IMR-90 (cell line): ENCODE measurements at regions not wholly inside any gene's neighbourhood (a gene's known extent, or its start where the extent isn't known, plus 50 kb on each side); places are given as distances from the start of the nearest gene placed in this dataset.

Experiments used
- ATAC-seq: fragments of 200-7000 bp; cut with Tn5 transposase; 2 replicates; pipeline ENCODE4 v1.9.1; 2020; ENCODE audit warnings: low read depth, mild to moderate bottlenecking, moderate library complexity
- BruUV-seq: library from RNA; stranded (reverse); fragments of 400-500 nt; replicated peaks from 2 replicates; lab custom pipeline; 2021; lab: Mats Ljungman, UMichigan
- CTCF ChIA-PET: fragments of 300-600 bp; formaldehyde crosslinking; extraction: SDS; loops from one replicate; lab custom pipeline; 2021; ENCODE audit warnings: antibody characterized with exemption; lab: Yijun Ruan, JAX
- POLR2A ChIA-PET: fragments of 300-600 bp; sonication (Branson Sonifier 250); formaldehyde crosslinking; loops from one replicate; lab custom pipeline; 2022; ENCODE audit warnings: antibody characterized with exemption; ENCODE audit not compliant: unreplicated experiment; lab: Charles Lee
- DNase-seq: peaks from one replicate; pipeline ENCODE4 v3.0.0; 2013
- H2AFZ ChIP-seq: replicated peaks from 2 replicates; pipeline ENCODE3; 2013; ENCODE audit warnings: low read length, mild to moderate bottlenecking; ENCODE audit not compliant: poor library complexity
- H2AK5ac ChIP-seq: 2 replicates; pipeline ENCODE4 v1.6.1; 2013; ENCODE audit warnings: low read depth, low read length, inconsistent platforms
- H2AK9ac ChIP-seq: replicated peaks from 2 replicates; pipeline ENCODE3; 2013; ENCODE audit warnings: mild to moderate bottlenecking, low read depth, low read length, moderate library complexity; ENCODE audit not compliant: poor library complexity
- H2BK120ac ChIP-seq: 2 replicates; pipeline ENCODE4 v1.6.1; 2013; ENCODE audit warnings: low read depth, low read length, inconsistent platforms
- H2BK15ac ChIP-seq: 3 replicates; pipeline ENCODE4 v1.6.1; 2013; ENCODE audit warnings: low read depth, low read length, inconsistent platforms
- H2BK20ac ChIP-seq: 2 replicates; pipeline ENCODE4 v1.6.1; 2013; ENCODE audit warnings: low read depth, mild to moderate bottlenecking, inconsistent platforms, low read length, moderate library complexity
- H2BK5ac ChIP-seq: 2 replicates; pipeline ENCODE4 v1.6.1; 2013; ENCODE audit warnings: mild to moderate bottlenecking, low read depth, low read length, inconsistent platforms; ENCODE audit not compliant: poor library complexity, severe bottlenecking
- H3K14ac ChIP-seq: replicated peaks from 2 replicates; pipeline ENCODE4 v1.6.1; 2013; ENCODE audit warnings: low read depth, low read length, inconsistent platforms
- H3K18ac ChIP-seq: 2 replicates; pipeline ENCODE4 v1.6.1; 2013; ENCODE audit warnings: low read depth, low read length, control low read depth
- H3K23ac ChIP-seq: 2 replicates; pipeline ENCODE4 v1.6.1; 2013; ENCODE audit warnings: low read depth, low read length, inconsistent platforms
- H3K27ac ChIP-seq: 2 replicates; pipeline ENCODE4 v1.5.1; 2013; ENCODE audit warnings: mild to moderate bottlenecking, control low read depth, low read length; ENCODE audit not compliant: insufficient read depth
- H3K27me3 ChIP-seq: 2 replicates; pipeline ENCODE4 v1.6.1; 2013; ENCODE audit warnings: low read length; ENCODE audit not compliant: control insufficient read depth, insufficient read depth
- H3K36me3 ChIP-seq: 2 replicates; pipeline ENCODE4 v1.6.1; 2013; ENCODE audit warnings: low read length, mixed read lengths; ENCODE audit not compliant: control insufficient read depth, insufficient read depth
- H3K4ac ChIP-seq: 2 replicates; pipeline ENCODE4 v1.6.1; 2013; ENCODE audit warnings: low read depth, low read length, inconsistent platforms
- H3K4me1 ChIP-seq: 2 replicates; pipeline ENCODE4 v1.6.1; 2013; ENCODE audit warnings: low read length, mixed read lengths; ENCODE audit not compliant: control insufficient read depth, insufficient read depth
- H3K4me2 ChIP-seq: 2 replicates; pipeline ENCODE4 v1.6.1; 2013; ENCODE audit warnings: low read depth, mild to moderate bottlenecking, control low read depth, low read length, moderate library complexity
- H3K4me3 ChIP-seq: 2 replicates; pipeline ENCODE4 v1.5.1; 2013; ENCODE audit warnings: low read depth, mild to moderate bottlenecking, control low read depth, low read length, moderate library complexity; ENCODE audit not compliant: insufficient read depth
- H3K56ac ChIP-seq: 2 replicates; pipeline ENCODE4 v1.6.1; 2013; ENCODE audit warnings: low read length, inconsistent platforms; ENCODE audit not compliant: insufficient read depth; ENCODE audit errors: extremely low read depth
- H3K79me1 ChIP-seq, 2 experiments: 2 replicates each; pipeline ENCODE4 v1.6.1; 2013; ENCODE audit warnings: low read length in 2 of 2, inconsistent platforms in 1 of 2, low read depth in 1 of 2
- H3K9ac ChIP-seq: 2 replicates; pipeline ENCODE4 v1.6.1; 2013; ENCODE audit warnings: low read depth, low read length, control low read depth
- H3K9me1 ChIP-seq: 2 replicates; pipeline ENCODE4 v1.6.1; 2013; ENCODE audit warnings: low read length, inconsistent platforms; ENCODE audit not compliant: insufficient read depth
- H3K9me3 ChIP-seq: 2 replicates; pipeline ENCODE4 v1.6.1; 2013; ENCODE audit warnings: low read length; ENCODE audit not compliant: control insufficient read depth, insufficient read depth
- H4K20me1 ChIP-seq: 2 replicates; pipeline ENCODE4 v1.6.1; 2013; ENCODE audit warnings: low read length, inconsistent platforms; ENCODE audit not compliant: insufficient read depth
- H4K5ac ChIP-seq: 2 replicates; pipeline ENCODE4 v1.6.1; 2013; ENCODE audit warnings: mild to moderate bottlenecking, low read depth, low read length, control low read depth
- H4K8ac ChIP-seq, 2 experiments: 2 replicates each; pipeline ENCODE4 v1.6.1; 2013; ENCODE audit warnings: low read depth in 2 of 2, low read length in 2 of 2, control low read depth in 1 of 2, inconsistent platforms in 1 of 2
- H4K91ac ChIP-seq: 2 replicates; pipeline ENCODE4 v1.6.1; 2013; ENCODE audit warnings: low read depth, low read length, inconsistent platforms; ENCODE audit not compliant: insufficient read depth
- CEBPB ChIP-seq: IDR thresholded peaks from 2 replicates; pipeline ENCODE4 v1.6.1; 2012; ENCODE audit warnings: low read depth, low read length, improper control_type of control experiment
- CHD1 ChIP-seq: IDR thresholded peaks from 2 replicates; pipeline ENCODE4 v1.6.1; 2012; ENCODE audit warnings: low read depth, low read length, improper control_type of control experiment
- FOS ChIP-seq: fragments of 150-350 bp; IDR thresholded peaks from 2 replicates; pipeline ENCODE4 v1.6.1; 2016; ENCODE audit warnings: low read depth, low read length
- MAFK ChIP-seq: IDR thresholded peaks from 2 replicates; pipeline ENCODE4 v1.6.1; 2012; ENCODE audit warnings: low read depth, low read length, improper control_type of control experiment
- MAZ ChIP-seq: IDR thresholded peaks from 2 replicates; pipeline ENCODE4 v1.6.1; 2012; ENCODE audit warnings: low read depth, mild to moderate bottlenecking, low read length, improper control_type of control experiment, moderate library complexity, borderline replicate concordance
- MXI1 ChIP-seq: IDR thresholded peaks from 2 replicates; pipeline ENCODE4 v1.6.1; 2012; ENCODE audit warnings: low read depth, mild to moderate bottlenecking, low read length, moderate library complexity, borderline replicate concordance
- NFE2L2 ChIP-seq: fragments of 150-350 bp; IDR thresholded peaks from 2 replicates; pipeline ENCODE4 v1.6.1; 2016; ENCODE audit warnings: low read depth, mild to moderate bottlenecking, low read length
- RAD21 ChIP-seq: IDR thresholded peaks from 2 replicates; pipeline ENCODE4 v1.6.1; 2012; ENCODE audit warnings: low read length, improper control_type of control experiment
- RCOR1 ChIP-seq: IDR thresholded peaks from 2 replicates; pipeline ENCODE4 v1.6.1; 2012; ENCODE audit warnings: mild to moderate bottlenecking, low read length, improper control_type of control experiment; ENCODE audit not compliant: insufficient replicate concordance
- WGBS, 2 experiments: methylation state at CpG; one replicate each; pipeline versions ENCODE4 v1.1.5 to v1.1.7; 2013; ENCODE audit warnings: missing lambda C conversion rate in 2 of 2; ENCODE audit not compliant: insufficient read length in 1 of 2; ENCODE audit errors: extremely low coverage in 2 of 2; 5-methylcytosine and 5-hydroxymethylcytosine counted together
- dilution Hi-C: fragments of 300-500 bp; cut with HindIII; formaldehyde crosslinking; loops from one replicate; pipeline ENCODE4 v1.14.3; 2018; ENCODE audit warnings: low sequenced_read_pairs; ENCODE audit not compliant: unreplicated experiment
- in situ Hi-C: fragments of 300-500 bp; cut with MboI; formaldehyde crosslinking; loops from 3 replicates; pipeline ENCODE4 v1.14.3; 2019; ENCODE audit warnings: low sequenced_read_pairs, inconsistent platforms, mixed read lengths
- intact Hi-C: fragments of 100-400 bp; cut with micrococcal nuclease; formaldehyde crosslinking; loops from 2 replicates; pipeline ENCODE4 v1.10.0; 2022
- TF ChIP-seq, protein P1 (sequence below): fragments of 150-350 bp; IDR thresholded peaks from 2 replicates; pipeline ENCODE4 v1.6.1; 2016; ENCODE audit warnings: low read depth, mild to moderate bottlenecking, low read length, moderate library complexity, borderline replicate concordance
- TF ChIP-seq, protein P2 (sequence below): conservative IDR thresholded peaks from 2 replicates; pipeline ENCODE4 v1.5.1; 2012; ENCODE audit warnings: mild to moderate bottlenecking, low read depth, low read length, improper control_type of control experiment
- TF ChIP-seq, protein P3 (sequence below): fragments of 150-350 bp; IDR thresholded peaks from 2 replicates; pipeline ENCODE4 v1.6.1; 2017; ENCODE audit warnings: mild to moderate bottlenecking, antibody characterized with exemption, low read length, low read depth

DNA sequence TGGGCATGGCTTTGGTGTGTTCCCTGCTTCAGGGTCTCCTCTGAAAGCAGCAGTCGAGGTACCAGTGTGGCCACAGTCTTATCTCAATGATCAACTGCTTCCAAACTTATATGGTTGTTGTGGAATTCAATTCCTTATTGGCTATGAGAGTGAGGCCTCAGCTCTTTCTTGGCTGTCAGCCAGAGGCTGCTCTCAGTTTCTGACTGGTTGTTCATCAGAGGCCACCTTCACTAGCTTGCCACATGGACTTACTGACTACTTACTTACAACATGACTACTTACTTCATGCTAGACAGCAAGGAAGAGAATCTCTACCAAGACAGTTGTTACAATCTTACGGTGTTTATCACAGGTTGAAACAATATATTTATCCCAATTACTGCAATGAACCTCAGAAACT, 789.2 kb downstream of the DIPK2A start:
- dilution Hi-C loops (no loop called here), intact Hi-C loops (no loop called here), in situ Hi-C loops (no loop called here)
- CTCF ChIA-PET: no interaction called here
- H4K20me1 ChIP-seq: no peaks in the 10 kb centered on the region
- H2BK20ac ChIP-seq: no peak overlapping the region
- H3K9me1 ChIP-seq: no peaks in the 10 kb centered on the region
- no TSS peak for BruUV-seq
- no peak overlapping the region for H2BK15ac ChIP-seq
- no peak overlapping the region for H3K4me3 ChIP-seq
- no peak for TF ChIP-seq CHD1
- no peak for TF ChIP-seq RCOR1
- TF ChIP-seq MAZ: no peak
- TF ChIP-seq NFE2L2: no peak
- TF ChIP-seq MXI1: no peak
- TF ChIP-seq RAD21: no peak
- no peak for TF ChIP-seq FOS
- TF ChIP-seq, protein P1, sequence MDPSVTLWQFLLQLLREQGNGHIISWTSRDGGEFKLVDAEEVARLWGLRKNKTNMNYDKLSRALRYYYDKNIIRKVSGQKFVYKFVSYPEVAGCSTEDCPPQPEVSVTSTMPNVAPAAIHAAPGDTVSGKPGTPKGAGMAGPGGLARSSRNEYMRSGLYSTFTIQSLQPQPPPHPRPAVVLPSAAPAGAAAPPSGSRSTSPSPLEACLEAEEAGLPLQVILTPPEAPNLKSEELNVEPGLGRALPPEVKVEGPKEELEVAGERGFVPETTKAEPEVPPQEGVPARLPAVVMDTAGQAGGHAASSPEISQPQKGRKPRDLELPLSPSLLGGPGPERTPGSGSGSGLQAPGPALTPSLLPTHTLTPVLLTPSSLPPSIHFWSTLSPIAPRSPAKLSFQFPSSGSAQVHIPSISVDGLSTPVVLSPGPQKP: no peak
- TF ChIP-seq, protein P2, sequence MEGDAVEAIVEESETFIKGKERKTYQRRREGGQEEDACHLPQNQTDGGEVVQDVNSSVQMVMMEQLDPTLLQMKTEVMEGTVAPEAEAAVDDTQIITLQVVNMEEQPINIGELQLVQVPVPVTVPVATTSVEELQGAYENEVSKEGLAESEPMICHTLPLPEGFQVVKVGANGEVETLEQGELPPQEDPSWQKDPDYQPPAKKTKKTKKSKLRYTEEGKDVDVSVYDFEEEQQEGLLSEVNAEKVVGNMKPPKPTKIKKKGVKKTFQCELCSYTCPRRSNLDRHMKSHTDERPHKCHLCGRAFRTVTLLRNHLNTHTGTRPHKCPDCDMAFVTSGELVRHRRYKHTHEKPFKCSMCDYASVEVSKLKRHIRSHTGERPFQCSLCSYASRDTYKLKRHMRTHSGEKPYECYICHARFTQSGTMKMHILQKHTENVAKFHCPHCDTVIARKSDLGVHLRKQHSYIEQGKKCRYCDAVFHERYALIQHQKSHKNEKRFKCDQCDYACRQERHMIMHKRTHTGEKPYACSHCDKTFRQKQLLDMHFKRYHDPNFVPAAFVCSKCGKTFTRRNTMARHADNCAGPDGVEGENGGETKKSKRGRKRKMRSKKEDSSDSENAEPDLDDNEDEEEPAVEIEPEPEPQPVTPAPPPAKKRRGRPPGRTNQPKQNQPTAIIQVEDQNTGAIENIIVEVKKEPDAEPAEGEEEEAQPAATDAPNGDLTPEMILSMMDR: no peak
- TF ChIP-seq CEBPB: no peak
- TF ChIP-seq, protein P3, sequence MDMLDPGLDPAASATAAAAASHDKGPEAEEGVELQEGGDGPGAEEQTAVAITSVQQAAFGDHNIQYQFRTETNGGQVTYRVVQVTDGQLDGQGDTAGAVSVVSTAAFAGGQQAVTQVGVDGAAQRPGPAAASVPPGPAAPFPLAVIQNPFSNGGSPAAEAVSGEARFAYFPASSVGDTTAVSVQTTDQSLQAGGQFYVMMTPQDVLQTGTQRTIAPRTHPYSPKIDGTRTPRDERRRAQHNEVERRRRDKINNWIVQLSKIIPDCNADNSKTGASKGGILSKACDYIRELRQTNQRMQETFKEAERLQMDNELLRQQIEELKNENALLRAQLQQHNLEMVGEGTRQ: no peak
- no peak for TF ChIP-seq MAFK
- no peak overlapping the region for H3K23ac ChIP-seq
- H3K9ac ChIP-seq: no peak overlapping the region
- H3K27me3 ChIP-seq: no peaks in the 10 kb centered on the region
- 0 out of 2 replicates have a peak, but pooled peaks cover 2% of the 10 kb centered on the region for H3K9me3 ChIP-seq
- H2BK120ac ChIP-seq: no peak overlapping the region
- H3K4ac ChIP-seq: no peak overlapping the region
- H4K5ac ChIP-seq: no peak overlapping the region
- H3K79me1 ChIP-seq: no peaks in the 10 kb centered on the region
- no peak for ATAC-seq
- H3K18ac ChIP-seq: no peak overlapping the region
- no peak for DNase-seq
- H2AK9ac ChIP-seq: no peak overlapping the region
- no peak overlapping the region for H2BK5ac ChIP-seq
- H3K4me1 ChIP-seq: no peaks in the 10 kb centered on the region
- H3K14ac ChIP-seq: no peak overlapping the region
- H3K27ac ChIP-seq: no peak overlapping the region
- no peak overlapping the region for H4K91ac ChIP-seq
- H3K4me2 ChIP-seq: no peak overlapping the region
- no CpG with 5 or more reads among the region's 2 CpGs for WGBS, 2 experiments
- H3K36me3 ChIP-seq: no peaks in the 10 kb centered on the region
- POLR2A ChIA-PET: no interaction called here
- no peak overlapping the region for H3K56ac ChIP-seq
- no peak overlapping the region for H4K8ac ChIP-seq
- no peak overlapping the region for H2AFZ ChIP-seq
- H2AK5ac ChIP-seq: no peak overlapping the region
